Activated naive CD4-positive, alpha-beta T cell treated with anti-CD3 and anti-CD28 coated beads, Interleukin-2, amount 50 U/mL, for 72 hours (primary cell): ENCODE measurements at regions not wholly inside any gene's neighbourhood (a gene's known extent, or its start where the extent isn't known, plus 50 kb on each side); places are given as distances from the start of the nearest gene placed in this dataset.
"Not testable (repeated sequence)": the region's sequence is repeated elsewhere in the genome, so short reads cannot be mapped to it uniquely, and the experiment has no call there.

Experiments
- ATAC-seq, 2 donors: fragments of 150-1000 bp; cut with Tn5 transposase; 2 replicates each; pipeline ENCODE4 v1.10.0; 2021; ENCODE audit warnings: mild to moderate bottlenecking in 2 of 2, moderate library complexity in 2 of 2
- DNase-seq, 2 donors: peaks; one replicate each; pipeline ENCODE4 v3.0.0; 2021 to 2022; ENCODE audit warnings: low spot score in 2 of 2
- H3K27ac Mint-ChIP-seq, 2 donors: one replicate each; pipeline ENCODE4 v1.8.0; 2022; ENCODE audit warnings: mild to moderate bottlenecking in 2 of 2, mixed read lengths in 2 of 2
- H3K36me3 Mint-ChIP-seq, 2 donors: one replicate each; pipeline ENCODE4 v1.8.0; 2022; ENCODE audit warnings: mixed read lengths in 2 of 2
- H3K9me3 Mint-ChIP-seq, 2 donors: one replicate each; pipeline ENCODE4 v1.8.0; 2022; ENCODE audit warnings: mixed read lengths in 2 of 2

DNA sequence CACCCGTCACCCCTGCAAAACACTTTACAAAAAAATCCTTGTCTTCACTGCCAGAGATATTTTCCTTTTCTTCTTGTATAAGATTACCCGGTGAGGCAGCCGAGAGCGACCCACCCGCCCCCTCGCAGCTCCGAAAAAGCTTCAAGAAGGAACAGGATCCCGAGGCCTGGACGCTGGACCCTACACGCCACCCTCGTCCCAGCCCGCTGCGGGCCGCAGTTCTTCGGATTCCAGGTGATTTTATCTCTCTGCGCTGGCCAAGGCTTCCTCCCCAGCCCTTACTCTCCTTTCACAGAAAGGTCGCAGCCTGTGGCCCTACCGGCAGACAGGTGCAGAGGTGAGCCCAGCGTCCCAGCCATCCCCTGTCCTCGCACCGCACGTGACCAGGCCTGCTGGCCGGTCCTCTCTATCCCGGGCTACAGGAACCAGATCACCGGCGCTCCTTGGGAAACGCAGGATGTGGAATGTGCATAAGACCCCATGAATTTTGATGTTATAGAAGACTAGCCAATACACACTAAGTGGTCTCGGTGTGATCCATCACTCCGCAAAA lies 2993.5 kb upstream of the TEKT4 start:
- not testable (repeated sequence) for ATAC-seq, H3K27ac Mint-ChIP-seq

DNA sequence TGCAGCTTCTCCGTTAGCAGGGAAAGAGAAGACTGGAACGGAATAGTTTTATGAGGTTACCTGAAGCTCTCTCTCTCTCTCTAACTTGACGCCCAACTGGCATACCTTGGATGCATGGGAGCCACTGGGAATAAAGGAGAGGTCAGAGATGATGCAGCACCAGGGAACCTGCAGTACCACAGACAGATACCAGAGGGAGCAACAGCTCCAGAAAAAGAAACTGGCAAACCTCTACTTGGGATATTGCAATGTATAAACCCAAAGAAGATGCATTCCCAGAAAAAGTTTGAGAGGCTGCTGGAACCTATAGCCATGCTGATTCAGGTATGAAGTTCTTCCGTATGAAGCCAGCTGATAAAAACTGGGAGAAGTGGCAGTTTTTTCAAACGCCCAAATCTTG lies 2976.1 kb upstream of the TEKT4 start:
- H3K9me3 Mint-ChIP-seq, result peaks cover 5 to 13% of the 10 kb centered on the region in 2 donors
- not testable (repeated sequence) for H3K36me3 Mint-ChIP-seq, ATAC-seq, DNase-seq, H3K27ac Mint-ChIP-seq

More for the DNA sequence above, 2993.5 kb upstream of the TEKT4 start:
- not testable (repeated sequence) for DNase-seq, H3K36me3 Mint-ChIP-seq
- H3K9me3 Mint-ChIP-seq, result peaks cover 4 to 14% of the 10 kb centered on the region in 2 donors

DNA sequence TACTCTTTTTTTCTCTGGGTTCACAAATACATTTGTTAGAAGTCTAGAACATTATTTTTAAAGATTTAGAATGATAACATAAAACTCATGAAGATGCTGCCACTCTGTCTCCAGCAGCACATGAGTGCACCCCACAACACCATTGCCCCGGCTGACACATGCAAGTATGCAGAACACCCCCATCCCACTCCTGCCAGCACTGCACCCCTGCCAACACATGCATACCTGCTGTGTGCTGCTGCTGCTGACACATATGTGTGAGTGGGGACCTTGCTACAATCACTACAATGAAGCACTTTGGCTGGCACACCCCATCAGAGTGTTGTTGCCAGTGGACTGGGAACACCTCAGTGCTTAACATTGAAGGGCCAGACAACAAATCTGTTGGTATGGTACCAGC lies 2953.6 kb upstream of the TEKT4 start:
- ATAC-seq, H3K27ac Mint-ChIP-seq, DNase-seq: not testable (repeated sequence)
- Mint-ChIP-seq H3K9me3 (peaks cover 15 to 16% of the 10 kb centered on the region in 2 donors), H3K36me3 (peaks cover 11 to 14% of the 10 kb centered on the region in 2 donors)
